ENCODE measurements at regions not wholly inside any gene's neighbourhood (a gene's known extent, or its start where the extent isn't known, plus 50 kb on each side); places are given as distances from the start of the nearest gene placed in this dataset.

- no peak for TF ChIP-seq CTCF (IDR thresholded peaks at IDR 0.05; ENCODE audit: low read depth, low read length, missing control alignments)
- DNase-seq (ENCODE audit: extremely low read depth, low read depth) = no peak
- H3K4me3 ChIP-seq (replicated peaks; ENCODE audit: low read depth, low read length) = no peak overlapping the region
These were observed 474.3 kb upstream of the MGMT start for GRCh38 chr10:128992770-128993169.

GRCh38 chr10:128993443-128993842 is 473.6 kb upstream of the MGMT start:
- DNase-seq (ENCODE audit: extremely low read depth, low read depth) = no peak
- no peak for TF ChIP-seq CTCF (IDR thresholded peaks at IDR 0.05; ENCODE audit: low read depth, low read length, missing control alignments)
- H3K4me3 ChIP-seq (replicated peaks; ENCODE audit: low read depth, low read length) = no peak overlapping the region

- no peak overlapping the region for H3K4me3 ChIP-seq (replicated peaks; ENCODE audit: low read depth, low read length)
- no peak for TF ChIP-seq CTCF (IDR thresholded peaks at IDR 0.05; ENCODE audit: low read depth, low read length, missing control alignments)
- DNase-seq (ENCODE audit: extremely low read depth, low read depth) = no peak
These were observed 473.0 kb upstream of the MGMT start for GRCh38 chr10:128993911-128994538.

GRCh38 chr10:128994598-128995143 is 472.4 kb upstream of the MGMT start:
- DNase-seq (ENCODE audit: extremely low read depth, low read depth) = no peak
- no peak overlapping the region for H3K4me3 ChIP-seq (replicated peaks; ENCODE audit: low read depth, low read length)
- no peak for TF ChIP-seq CTCF (IDR thresholded peaks at IDR 0.05; ENCODE audit: low read depth, low read length, missing control alignments)

GRCh38 chr10:128995676-128996075 is 471.4 kb upstream of the MGMT start:
- no peak overlapping the region for H3K4me3 ChIP-seq (replicated peaks; ENCODE audit: low read depth, low read length)
- DNase-seq (ENCODE audit: extremely low read depth, low read depth) = no peak
- TF ChIP-seq CTCF (IDR thresholded peaks at IDR 0.05; ENCODE audit: low read depth, low read length, missing control alignments) = no peak

GRCh38 chr10:128996092-128996491 is 470.9 kb upstream of the MGMT start:
- no peak for DNase-seq (ENCODE audit: extremely low read depth, low read depth)
- TF ChIP-seq CTCF (IDR thresholded peaks at IDR 0.05; ENCODE audit: low read depth, low read length, missing control alignments) = no peak
- H3K4me3 ChIP-seq (replicated peaks; ENCODE audit: low read depth, low read length) = no peak overlapping the region

Measured in HFF-Myc (cell line).